SK-N-SH treated with all-trans-retinoic acid at 6 μM for 48 hours (cell line): ENCODE measurements at regions not wholly inside any gene's neighbourhood (a gene's known extent, or its start where the extent isn't known, plus 50 kb on each side); places are given as distances from the start of the nearest gene placed in this dataset.

Experiments used
- ARNTL ChIP-seq: fragments of 450-650 bp; formaldehyde crosslinking; IDR thresholded peaks from 2 replicates; pipeline ENCODE4 v1.5.0; 2020; ENCODE audit warnings: low read depth, mild to moderate bottlenecking, moderate library complexity, borderline replicate concordance
- BACH2 ChIP-seq: fragments of 250-450 bp; sonication (Bioruptor Pico); IDR thresholded peaks from 2 replicates; pipeline ENCODE4 v1.9.0; 2021; ENCODE audit warnings: mild to moderate bottlenecking, borderline replicate concordance
- CREB5 ChIP-seq: fragments of 250-450 bp; sonication (Bioruptor Pico); IDR thresholded peaks from 2 replicates; pipeline ENCODE4 v1.5.1; 2020; ENCODE audit warnings: low read depth, mild to moderate bottlenecking, moderate library complexity
- CSDC2 ChIP-seq: fragments of 250-450 bp; sonication (Bioruptor Pico); IDR thresholded peaks from 2 replicates; pipeline ENCODE4 v1.5.0; 2020; ENCODE audit warnings: mild to moderate bottlenecking, moderate library complexity
- GLIS3 ChIP-seq: fragments of 250-450 bp; sonication (Bioruptor Pico); IDR thresholded peaks from 2 replicates; pipeline ENCODE4 v1.5.0; 2020; ENCODE audit warnings: mild to moderate bottlenecking, moderate library complexity
- PATZ1 ChIP-seq: fragments of 250-450 bp; sonication (Bioruptor Pico); IDR thresholded peaks from 2 replicates; pipeline ENCODE4 v1.8.0; 2020; ENCODE audit warnings: mild to moderate bottlenecking, moderate library complexity, borderline replicate concordance
- POU6F1 ChIP-seq: fragments of 250-450 bp; sonication (Bioruptor Pico); IDR thresholded peaks from 2 replicates; pipeline ENCODE4 v1.8.0; 2021; ENCODE audit warnings: low read depth, mild to moderate bottlenecking, moderate library complexity, borderline replicate concordance
- ZFP3 ChIP-seq: fragments of 250-450 bp; sonication (Bioruptor Pico); IDR thresholded peaks from 2 replicates; pipeline ENCODE4 v1.5.0; 2020; ENCODE audit warnings: mild to moderate bottlenecking, moderate library complexity
- ZFP30 ChIP-seq: fragments of 450-650 bp; formaldehyde crosslinking; IDR thresholded peaks from 2 replicates; pipeline ENCODE4 v1.5.0; 2022; ENCODE audit warnings: mild to moderate bottlenecking, moderate library complexity

- TF ChIP-seq PATZ1 = no peak
- TF ChIP-seq ARNTL (CRISPR knock-in tag) = no peak
- TF ChIP-seq ZFP30 (CRISPR knock-in tag) = no peak
- TF ChIP-seq CREB5 (CRISPR knock-in tag) = no peak
- TF ChIP-seq POU6F1 (CRISPR knock-in tag) = no peak
- no peak for TF ChIP-seq ZFP3 (CRISPR knock-in tag)
- no peak for TF ChIP-seq GLIS3
- no peak for TF ChIP-seq CSDC2
- TF ChIP-seq BACH2 (CRISPR knock-in tag) = no peak
Observed at GRCh38 chr17:31748881-31749280, 110.2 kb downstream of the COPRS start.
